Keratinocyte (primary cell): ENCODE measurements at regions not wholly inside any gene's neighbourhood (a gene's known extent, or its start where the extent isn't known, plus 50 kb on each side); places are given as distances from the start of the nearest gene placed in this dataset.
A peak's percentile ranks its signal among the peaks of the same experiment; 100 is the strongest.

ENCODE experiments used
- DNase-seq: peaks from one replicate; pipeline ENCODE4 v3.0.0-alpha.2; 2011; ENCODE audit warnings: low read depth, missing footprints, low spot score
- FAIRE-seq: peaks from 2 replicates; lab custom pipeline; 2011; peaks lifted over from hg19 to GRCh38; lab: Jason Lieb, UNC
- H2AFZ ChIP-seq: 2 replicates; pipeline ENCODE4 v1.6.0; 2012; ENCODE audit warnings: low read length, control low read depth, inconsistent platforms; ENCODE audit not compliant: control insufficient read depth
- H3K27ac ChIP-seq: 2 replicates; pipeline ENCODE4 v1.5.1; 2011; ENCODE audit warnings: low read length; ENCODE audit not compliant: control insufficient read depth, insufficient read depth
- H3K27me3 ChIP-seq: 3 replicates; pipeline ENCODE4 v1.6.0; 2011; ENCODE audit warnings: low read length; ENCODE audit not compliant: control insufficient read depth, insufficient read depth; ENCODE audit errors: extremely low read depth
- H3K36me3 ChIP-seq, 2 experiments: 2 replicates in 1 of 2; 3 replicates in 1 of 2; pipeline ENCODE4 v1.5.1; 2011; ENCODE audit warnings: low read length in 2 of 2, mild to moderate bottlenecking in 1 of 2; ENCODE audit not compliant: control insufficient read depth in 2 of 2, insufficient read depth in 2 of 2; ENCODE audit errors: extremely low read depth in 1 of 2
- H3K4me1 ChIP-seq: 3 replicates; pipeline ENCODE4 v1.5.1; 2011; ENCODE audit warnings: low read length; ENCODE audit not compliant: control insufficient read depth, insufficient read depth; ENCODE audit errors: extremely low read depth
- H3K4me2 ChIP-seq: 3 replicates; pipeline ENCODE4 v1.6.0; 2011; ENCODE audit warnings: low read depth, low read length; ENCODE audit not compliant: control insufficient read depth, insufficient read depth; ENCODE audit errors: extremely low read depth
- H3K4me3 ChIP-seq, 3 experiments: fragments of 200-600 bp in 1 of 3; sonication (generic) in 1 of 3; 2 replicates in 2 of 3; 3 replicates in 1 of 3; pipeline ENCODE4 v1.5.1; 2011 to 2016; ENCODE audit warnings: low read length in 3 of 3, mild to moderate bottlenecking in 3 of 3, control low read depth in 2 of 3, inconsistent platforms in 1 of 3, low read depth in 1 of 3, mixed read lengths in 1 of 3, mixed run types in 1 of 3, moderate library complexity in 1 of 3; ENCODE audit not compliant: control insufficient read depth in 2 of 3, insufficient read depth in 2 of 3; ENCODE audit errors: extremely low read depth in 1 of 3
- H3K79me2 ChIP-seq: 2 replicates; pipeline ENCODE4 v1.6.0; 2012; ENCODE audit warnings: low read length; ENCODE audit not compliant: control insufficient read depth, insufficient read depth
- H3K9ac ChIP-seq: 3 replicates; pipeline ENCODE4 v1.6.0; 2011; ENCODE audit warnings: low read length; ENCODE audit not compliant: control insufficient read depth, insufficient read depth; ENCODE audit errors: extremely low read depth
- H3K9me1 ChIP-seq: 3 replicates; pipeline ENCODE4 v1.6.0; 2011; ENCODE audit warnings: low read length; ENCODE audit not compliant: control insufficient read depth, insufficient read depth; ENCODE audit errors: extremely low read depth
- H3K9me3 ChIP-seq: 2 replicates; pipeline ENCODE4 v1.5.1; 2012; ENCODE audit warnings: low read depth, low read length; ENCODE audit not compliant: control insufficient read depth
- H4K20me1 ChIP-seq: 3 replicates; pipeline ENCODE4 v1.6.0; 2011; ENCODE audit warnings: low read length; ENCODE audit not compliant: control insufficient read depth, insufficient read depth; ENCODE audit errors: extremely low read depth
- CTCF ChIP-seq, 3 experiments: IDR thresholded peaks in 1 of 3; conservative IDR thresholded peaks in 1 of 3; optimal IDR thresholded peaks in 1 of 3; 2 replicates in 2 of 3; 3 replicates in 1 of 3; pipeline versions ENCODE3 to v1.5.1; 2011; ENCODE audit warnings: low read length in 3 of 3, mild to moderate bottlenecking in 3 of 3, moderate library complexity in 2 of 3, control low read depth in 1 of 3, inconsistent platforms in 1 of 3; ENCODE audit not compliant: insufficient read depth in 2 of 3; ENCODE audit errors: extremely low read depth in 1 of 3
- EZH2 ChIP-seq: IDR thresholded peaks from one replicate; pipeline ENCODE4 v1.6.1; 2012; ENCODE audit warnings: inconsistent platforms, mild to moderate bottlenecking, low read length, moderate library complexity
- dilution Hi-C: fragments of 300-500 bp; cut with MboI; formaldehyde crosslinking; loops from one replicate; pipeline ENCODE4 v1.7.0; 2020; ENCODE audit warnings: low sequenced_read_pairs; ENCODE audit not compliant: extremely low pct_ligation_motif_present

GRCh38 chr6:6724539-6725467 is 136.3 kb downstream of the LY86 start:
- no peaks in the 10 kb centered on the region for H4K20me1 ChIP-seq
- no peaks in the 10 kb centered on the region for H3K27me3 ChIP-seq
- dilution Hi-C loops: no loop called here

DNA sequence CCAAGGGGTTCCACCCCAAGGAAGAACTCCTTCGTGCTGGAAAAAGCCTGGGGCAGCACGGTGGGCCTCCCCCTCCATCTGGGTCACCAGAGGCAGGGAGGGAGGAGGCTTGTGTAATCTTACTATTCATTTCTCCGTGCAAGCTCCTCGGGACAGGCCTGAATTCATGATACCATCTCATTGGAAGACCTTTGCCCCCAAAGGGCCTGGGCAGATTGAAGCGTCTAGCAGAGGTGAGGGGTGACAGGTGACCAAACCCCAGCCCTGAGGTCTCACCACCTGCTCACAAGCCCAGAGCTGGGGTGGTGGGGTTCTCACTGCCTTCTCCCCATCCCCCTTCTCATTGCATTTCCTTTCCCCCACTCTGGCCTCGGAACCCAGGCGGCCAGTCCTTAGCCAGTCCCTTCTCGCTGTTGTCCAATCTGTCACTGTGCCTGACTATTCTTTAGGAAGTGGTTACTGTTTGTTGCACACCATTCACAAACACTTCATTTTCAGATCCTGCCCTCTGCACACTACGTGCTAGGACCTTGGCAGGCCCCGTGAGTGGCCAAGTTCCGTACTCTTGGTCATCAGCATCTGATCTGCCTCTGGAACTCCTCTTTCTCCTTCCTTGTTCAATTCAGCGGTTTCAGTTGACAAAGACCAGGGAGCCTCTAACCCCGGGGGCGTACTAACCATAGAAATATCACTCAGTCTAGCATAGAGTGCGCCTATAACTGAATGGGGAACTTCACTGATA is 137.1 kb downstream of the LY86 start:
- no peak for DNase-seq
- peak overlapping the region in 1 of 3 experiments; percentile 66 for H3K4me3 ChIP-seq
- peak overlapping the region; percentile 73 for H3K27ac ChIP-seq
- no peaks in the 10 kb centered on the region for H3K79me2 ChIP-seq
- no peaks in the 10 kb centered on the region for H3K9me1 ChIP-seq
- no peaks in the 10 kb centered on the region for H3K27me3 ChIP-seq
- H2AFZ ChIP-seq: peak overlapping the region; percentile 93
- dilution Hi-C loops: no loop called here
- no peak for FAIRE-seq
- no peak for TF ChIP-seq EZH2
- H3K9me3 ChIP-seq: no peaks in the 10 kb centered on the region
- peak overlapping the region; percentile 77 for H3K9ac ChIP-seq
- peaks cover 14% of the 10 kb centered on the region for H3K4me1 ChIP-seq
- H3K4me2 ChIP-seq: peak overlapping the region; percentile 91
- no peaks in the 10 kb centered on the region for H3K36me3 ChIP-seq
- H4K20me1 ChIP-seq: no peaks in the 10 kb centered on the region

More at GRCh38 chr6:6724539-6725467, 136.3 kb downstream of the LY86 start:
- FAIRE-seq (peak; percentile 32), DNase-seq (no peak)
- Histone ChIP-seq H3K36me3 (no peaks in the 10 kb centered on the region), H3K79me2 (no peaks in the 10 kb centered on the region), H2AFZ (peak overlapping the region; percentile 93), H3K27ac (peak overlapping the region; percentile 73), H3K4me3 (peak overlapping the region in 2 of 3 experiments; percentile 61 to 66), H3K9ac (peak overlapping the region; percentile 77), H3K4me1 (peaks cover 12% of the 10 kb centered on the region), H3K9me1 (no peaks in the 10 kb centered on the region), H3K9me3 (no peaks in the 10 kb centered on the region), H3K4me2 (peak overlapping the region; percentile 91)
- TF ChIP-seq CTCF (optimal IDR thresholded peaks at IDR 0.05 in 1 of 3, IDR thresholded peaks at IDR 0.05 in 1 of 3, conservative IDR thresholded peaks at IDR 0.05 in 1 of 3; ENCODE audit: extremely low read depth in 1 of 3, insufficient read depth in 2 of 3, low read length in 3 of 3) (peak; percentile 63 to 78 (median 76)), EZH2 (no peak)
